ENCODE measurements at regions not wholly inside any gene's neighbourhood (a gene's known extent, or its start where the extent isn't known, plus 50 kb on each side); places are given as distances from the start of the nearest gene placed in this dataset.
"Not testable (repeated sequence)": the region's sequence is repeated elsewhere in the genome, so short reads cannot be mapped to it uniquely, and the experiment has no call there.

DNA sequence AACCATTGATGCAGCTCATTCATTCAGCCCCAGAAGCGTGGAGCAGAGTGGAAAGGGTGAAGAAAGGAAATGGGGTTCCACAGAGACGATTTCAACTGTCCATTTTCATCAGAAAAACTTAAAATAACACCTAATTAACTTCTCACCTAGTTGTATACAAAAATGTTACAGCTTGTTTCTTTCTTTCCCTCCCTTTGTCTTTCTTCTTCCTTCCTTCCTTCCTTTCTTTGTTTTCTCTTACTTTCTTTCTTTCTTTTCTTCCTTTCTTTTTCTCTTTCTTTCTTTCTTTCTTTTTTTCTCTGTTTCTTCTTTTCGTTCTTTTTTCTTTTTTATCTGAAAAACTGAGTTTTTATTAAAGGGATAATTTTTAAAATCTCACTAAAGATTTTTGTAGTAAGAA is 105.9 kb upstream of the GNAI1 start:
- no peaks in the 10 kb centered on the region for H3K9me3 Mint-ChIP-seq (ENCODE audit: unreplicated experiment)
- TF ChIP-seq, protein P1, sequence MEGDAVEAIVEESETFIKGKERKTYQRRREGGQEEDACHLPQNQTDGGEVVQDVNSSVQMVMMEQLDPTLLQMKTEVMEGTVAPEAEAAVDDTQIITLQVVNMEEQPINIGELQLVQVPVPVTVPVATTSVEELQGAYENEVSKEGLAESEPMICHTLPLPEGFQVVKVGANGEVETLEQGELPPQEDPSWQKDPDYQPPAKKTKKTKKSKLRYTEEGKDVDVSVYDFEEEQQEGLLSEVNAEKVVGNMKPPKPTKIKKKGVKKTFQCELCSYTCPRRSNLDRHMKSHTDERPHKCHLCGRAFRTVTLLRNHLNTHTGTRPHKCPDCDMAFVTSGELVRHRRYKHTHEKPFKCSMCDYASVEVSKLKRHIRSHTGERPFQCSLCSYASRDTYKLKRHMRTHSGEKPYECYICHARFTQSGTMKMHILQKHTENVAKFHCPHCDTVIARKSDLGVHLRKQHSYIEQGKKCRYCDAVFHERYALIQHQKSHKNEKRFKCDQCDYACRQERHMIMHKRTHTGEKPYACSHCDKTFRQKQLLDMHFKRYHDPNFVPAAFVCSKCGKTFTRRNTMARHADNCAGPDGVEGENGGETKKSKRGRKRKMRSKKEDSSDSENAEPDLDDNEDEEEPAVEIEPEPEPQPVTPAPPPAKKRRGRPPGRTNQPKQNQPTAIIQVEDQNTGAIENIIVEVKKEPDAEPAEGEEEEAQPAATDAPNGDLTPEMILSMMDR (IDR thresholded peaks at IDR 0.05; ENCODE audit: insufficient read depth in 1 of 2, low read depth in 1 of 2, low read length in 1 of 2, severe bottlenecking in 1 of 2, unreplicated experiment in 1 of 2), result no peak
- no peaks in the 10 kb centered on the region for H3K27me3 Mint-ChIP-seq (ENCODE audit: insufficient read depth, unreplicated experiment)
- Histone ChIP-seq H3K36me3 (ENCODE audit: control insufficient read depth, insufficient read depth, low read length) (no peaks in the 10 kb centered on the region), H3K4me1 (no peaks in the 10 kb centered on the region), H3K27me3 (replicated peaks; ENCODE audit: control insufficient read depth, insufficient read depth, low read length) (no peaks in the 10 kb centered on the region), H3K4me3 (ENCODE audit: low read depth, low read length) (no peak overlapping the region), H3K9me3 (no peaks in the 10 kb centered on the region)
- no TSS peak for BruUV-seq (replicated peaks)
- H3K4me3 Mint-ChIP-seq (ENCODE audit: unreplicated experiment), result no peak overlapping the region
- no peak overlapping the region for H3K27ac Mint-ChIP-seq (ENCODE audit: unreplicated experiment)
- ChIA-PET CTCF (no interaction called here), POLR2A (no interaction called here)
- H3K36me3 Mint-ChIP-seq (ENCODE audit: insufficient read depth, unreplicated experiment), result no peaks in the 10 kb centered on the region
- intact Hi-C loops (cut with micrococcal nuclease; ENCODE audit: unreplicated experiment), result no loop called here
- no peak for DNase-seq
- H3K4me1 Mint-ChIP-seq (ENCODE audit: low read depth, unreplicated experiment), result no peaks in the 10 kb centered on the region

DNA sequence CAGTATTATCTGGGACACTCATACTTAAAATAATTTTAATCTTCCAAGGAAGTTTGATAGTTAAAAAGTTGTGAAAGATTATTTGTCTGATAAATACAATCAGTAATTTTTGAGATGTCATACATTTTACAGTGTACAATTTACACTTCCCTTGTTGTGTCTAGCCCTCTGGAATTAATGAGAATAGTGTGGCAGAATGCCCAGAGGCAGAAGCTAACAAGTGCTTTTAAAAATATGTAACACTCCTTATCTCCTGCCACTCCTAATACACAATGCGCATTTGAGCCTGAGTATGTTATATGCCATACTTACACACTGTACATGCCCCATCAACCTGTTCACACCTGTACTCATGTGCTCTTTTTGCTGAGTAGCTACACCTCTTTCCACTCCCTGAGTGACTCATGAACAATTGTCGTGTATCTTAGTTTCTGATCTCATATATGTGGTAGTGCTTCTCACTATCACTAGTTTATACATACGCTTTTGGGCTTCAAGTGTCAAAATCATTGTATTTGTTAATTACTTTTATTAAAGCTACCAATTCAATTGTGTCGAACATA is 106.9 kb upstream of the GNAI1 start:
- no peak for DNase-seq
- ChIA-PET POLR2A (no interaction called here), CTCF (no interaction called here)
- no peaks in the 10 kb centered on the region for H3K36me3 ChIP-seq (ENCODE audit: control insufficient read depth, insufficient read depth, low read length)
- no peaks in the 10 kb centered on the region for H3K4me1 Mint-ChIP-seq (ENCODE audit: low read depth, unreplicated experiment)
- no peak overlapping the region for H3K27ac Mint-ChIP-seq (ENCODE audit: unreplicated experiment)
- no peak overlapping the region for H3K4me3 ChIP-seq (ENCODE audit: low read depth, low read length)
- no peaks in the 10 kb centered on the region for H3K9me3 ChIP-seq
- no peaks in the 10 kb centered on the region for H3K36me3 Mint-ChIP-seq (ENCODE audit: insufficient read depth, unreplicated experiment)
- no peaks in the 10 kb centered on the region for H3K27me3 Mint-ChIP-seq (ENCODE audit: insufficient read depth, unreplicated experiment)
- TF ChIP-seq, protein P1 (IDR thresholded peaks at IDR 0.05; ENCODE audit: insufficient read depth in 1 of 2, low read depth in 1 of 2, low read length in 1 of 2, severe bottlenecking in 1 of 2, unreplicated experiment in 1 of 2), result no peak
- no peaks in the 10 kb centered on the region for H3K9me3 Mint-ChIP-seq (ENCODE audit: unreplicated experiment)
- no TSS peak for BruUV-seq (replicated peaks)
- H3K27me3 ChIP-seq (replicated peaks; ENCODE audit: control insufficient read depth, insufficient read depth, low read length), result no peaks in the 10 kb centered on the region
- intact Hi-C loops (cut with micrococcal nuclease; ENCODE audit: unreplicated experiment), result no loop called here
- H3K4me3 Mint-ChIP-seq (ENCODE audit: unreplicated experiment), result no peak overlapping the region
- no peaks in the 10 kb centered on the region for H3K4me1 ChIP-seq

DNA sequence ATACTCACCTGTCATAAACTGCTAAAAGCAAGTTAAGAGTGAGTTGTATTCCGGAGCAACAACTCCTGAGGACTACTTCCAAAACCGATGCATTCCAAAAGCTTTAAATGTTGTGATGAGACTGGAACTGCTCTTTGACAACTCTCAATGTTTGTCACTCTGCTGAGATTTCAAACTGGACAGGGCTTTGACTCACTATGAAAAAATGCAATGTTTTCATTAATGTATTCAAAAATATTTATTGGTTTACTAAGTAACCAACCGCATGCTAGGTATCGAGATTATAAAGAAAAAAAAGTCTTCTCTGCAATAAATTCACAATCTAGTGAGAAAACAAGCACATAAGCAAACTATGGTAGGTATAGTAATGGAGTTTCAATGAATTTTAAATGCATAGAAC is 107.9 kb upstream of the GNAI1 start:
- H3K4me3 Mint-ChIP-seq (ENCODE audit: unreplicated experiment), result no peak overlapping the region
- CTCF ChIA-PET, result no interaction called here
- no peaks in the 10 kb centered on the region for H3K4me1 Mint-ChIP-seq (ENCODE audit: low read depth, unreplicated experiment)
- no peaks in the 10 kb centered on the region for H3K27me3 Mint-ChIP-seq (ENCODE audit: insufficient read depth, unreplicated experiment)
- BruUV-seq (replicated peaks), result no TSS peak
- H3K27ac Mint-ChIP-seq (ENCODE audit: unreplicated experiment), result no peak overlapping the region
- DNase-seq, result no peak
- intact Hi-C loops (cut with micrococcal nuclease; ENCODE audit: unreplicated experiment), result no loop called here
- H3K4me3 ChIP-seq (ENCODE audit: low read depth, low read length), result no peak overlapping the region
- TF ChIP-seq, protein P1 (IDR thresholded peaks at IDR 0.05; ENCODE audit: insufficient read depth in 1 of 2, low read depth in 1 of 2, low read length in 1 of 2, severe bottlenecking in 1 of 2, unreplicated experiment in 1 of 2), result no peak
- H3K27me3 ChIP-seq (replicated peaks; ENCODE audit: control insufficient read depth, insufficient read depth, low read length), result no peaks in the 10 kb centered on the region
- no peaks in the 10 kb centered on the region for H3K4me1 ChIP-seq
- H3K9me3 ChIP-seq, result no peaks in the 10 kb centered on the region
- no peaks in the 10 kb centered on the region for H3K9me3 Mint-ChIP-seq (ENCODE audit: unreplicated experiment)
- H3K36me3 Mint-ChIP-seq (ENCODE audit: insufficient read depth, unreplicated experiment), result no peaks in the 10 kb centered on the region
- POLR2A ChIA-PET, result no interaction called here
- H3K36me3 ChIP-seq (ENCODE audit: control insufficient read depth, insufficient read depth, low read length), result no peaks in the 10 kb centered on the region

DNA sequence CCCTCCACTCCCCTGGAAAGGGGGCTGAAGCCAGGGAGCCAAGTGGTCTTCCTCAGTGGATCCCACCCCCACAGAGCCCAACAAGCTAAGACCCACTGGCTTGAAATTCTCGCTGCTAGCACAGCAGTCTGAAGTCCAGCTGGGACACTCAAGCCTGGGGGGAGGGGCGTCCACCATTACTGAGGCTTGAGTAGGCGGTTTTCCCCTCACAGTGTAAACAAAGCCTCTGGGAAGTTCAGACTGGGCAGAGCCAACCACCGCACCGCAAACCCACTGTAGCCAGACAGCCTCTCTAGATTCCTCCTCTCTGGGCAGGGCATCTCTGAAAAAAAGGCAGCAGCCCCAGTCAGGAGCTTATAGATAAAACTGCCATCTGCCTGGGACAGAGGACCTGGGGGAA is 114.4 kb upstream of the GNAI1 start:
- H3K27ac Mint-ChIP-seq (ENCODE audit: unreplicated experiment); intact Hi-C loops (cut with micrococcal nuclease; ENCODE audit: unreplicated experiment): not testable (repeated sequence)

DNA sequence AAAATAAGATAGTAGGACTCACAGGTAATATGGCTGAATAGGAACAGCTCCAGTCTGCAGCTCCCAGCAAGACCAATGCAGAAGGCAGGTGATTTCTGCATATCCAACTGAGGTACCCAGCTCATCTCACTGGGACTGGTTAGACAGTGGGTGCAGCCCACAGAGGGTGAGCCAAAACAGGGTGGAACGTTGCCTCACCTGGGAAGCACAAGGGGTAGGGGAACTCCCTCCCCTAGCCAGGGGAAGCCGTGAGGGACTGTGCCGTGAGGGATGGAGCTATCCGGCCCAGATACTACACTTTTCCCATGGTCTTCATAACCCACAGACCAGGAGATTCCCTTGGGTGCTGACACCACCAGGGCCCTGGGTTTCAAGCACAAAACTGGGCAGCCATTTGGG is 114.8 kb upstream of the GNAI1 start:
- H3K4me1 Mint-ChIP-seq (ENCODE audit: low read depth, unreplicated experiment); H3K27me3 Mint-ChIP-seq (ENCODE audit: insufficient read depth, unreplicated experiment); H3K36me3 ChIP-seq (ENCODE audit: control insufficient read depth, insufficient read depth, low read length); H3K4me3 Mint-ChIP-seq (ENCODE audit: unreplicated experiment); H3K4me1 ChIP-seq; H3K27ac Mint-ChIP-seq (ENCODE audit: unreplicated experiment); H3K36me3 Mint-ChIP-seq (ENCODE audit: insufficient read depth, unreplicated experiment); H3K9me3 Mint-ChIP-seq (ENCODE audit: unreplicated experiment); POLR2A ChIA-PET; BruUV-seq (replicated peaks); H3K9me3 ChIP-seq; DNase-seq; CTCF ChIA-PET; H3K27me3 ChIP-seq (replicated peaks; ENCODE audit: control insufficient read depth, insufficient read depth, low read length); H3K4me3 ChIP-seq (ENCODE audit: low read depth, low read length): not testable (repeated sequence)
- intact Hi-C loops (cut with micrococcal nuclease; ENCODE audit: unreplicated experiment), result loop anchor here (1.0 to 2.0 kb wide), 2 partner anchors 214 to 721 kb away; no protein-coding TSS in a partner anchor

More for the DNA sequence above, 114.4 kb upstream of the GNAI1 start:
- CTCF ChIA-PET; H3K9me3 ChIP-seq; POLR2A ChIA-PET; H3K36me3 ChIP-seq (ENCODE audit: control insufficient read depth, insufficient read depth, low read length); H3K27me3 ChIP-seq (replicated peaks; ENCODE audit: control insufficient read depth, insufficient read depth, low read length); H3K9me3 Mint-ChIP-seq (ENCODE audit: unreplicated experiment); H3K4me3 ChIP-seq (ENCODE audit: low read depth, low read length); H3K4me1 ChIP-seq; H3K36me3 Mint-ChIP-seq (ENCODE audit: insufficient read depth, unreplicated experiment); DNase-seq; H3K4me3 Mint-ChIP-seq (ENCODE audit: unreplicated experiment); BruUV-seq (replicated peaks); H3K27me3 Mint-ChIP-seq (ENCODE audit: insufficient read depth, unreplicated experiment); H3K4me1 Mint-ChIP-seq (ENCODE audit: low read depth, unreplicated experiment): not testable (repeated sequence)
